K562 (cell line): ENCODE measurements at regions not wholly inside any gene's neighbourhood (a gene's known extent, or its start where the extent isn't known, plus 50 kb on each side); places are given as distances from the start of the nearest gene placed in this dataset.
A peak's percentile ranks its signal among the peaks of the same experiment; 100 is the strongest.

Experiments
- ATAC-seq: fragments of 200-7000 bp; cut with Tn5 transposase; 3 replicates; pipeline ENCODE4 v1.9.1; 2020; ENCODE audit warnings: moderate library complexity
- BruUV-seq: library from RNA; stranded (reverse); fragments of 400-500 nt; replicated peaks from 2 replicates; lab custom pipeline; 2021; lab: Mats Ljungman, UMichigan
- CTCF ChIA-PET: fragments of 300-600 bp; formaldehyde crosslinking; extraction: SDS; loops from one replicate; lab custom pipeline; 2021; ENCODE audit warnings: low intra/inter-chr PET ratio; lab: Yijun Ruan, JAX
- POLR2A ChIA-PET: fragments of 300-600, 350-650 bp; sonication (Branson Sonifier 250); formaldehyde crosslinking; extraction: SDS; loops from one replicate; lab custom pipeline; 2021; ENCODE audit warnings: antibody characterized with exemption, inconsistent platforms; lab: Yijun Ruan, JAX
- DNase-seq, 4 experiments: peaks; one replicate each; pipeline versions ENCODE4 v3.0.0 to v3.0.0-alpha.2; 2011 to 2018; ENCODE audit warnings: low spot score in 3 of 4, mixed read lengths in 3 of 4; ENCODE audit errors: extremely low read depth in 1 of 4
- FAIRE-seq: peaks from 2 replicates; lab custom pipeline; 2011; peaks lifted over from hg19 to GRCh38; lab: Jason Lieb, UNC
- H2AFZ ChIP-seq: 2 replicates; pipeline ENCODE4 v1.6.0; 2011; ENCODE audit warnings: low read depth, low read length, control low read depth, inconsistent platforms
- H3K27ac ChIP-seq: fragments of 200-600 bp; 3 replicates; pipeline ENCODE4 v1.8.0; 2011; ENCODE audit warnings: low read depth, mild to moderate bottlenecking, control low read depth, inconsistent platforms, low read length, moderate library complexity, mixed read lengths; ENCODE audit errors: extremely low read depth
- H3K27me3 ChIP-seq, 2 experiments: fragments of 300-600 bp in 1 of 2; 2 replicates in 1 of 2; 3 replicates in 1 of 2; pipeline versions ENCODE4 v1.6.0 to v1.8.0; 2011; ENCODE audit warnings: inconsistent platforms in 2 of 2, low read length in 2 of 2, mild to moderate bottlenecking in 1 of 2, mixed read lengths in 1 of 2, moderate library complexity in 1 of 2; ENCODE audit not compliant: control insufficient read depth in 2 of 2, insufficient read depth in 2 of 2
- H3K36me3 ChIP-seq: fragments of 300-600 bp; 3 replicates; pipeline ENCODE4 v1.8.0; 2011; ENCODE audit warnings: mild to moderate bottlenecking, low read length, inconsistent platforms; ENCODE audit not compliant: control insufficient read depth, insufficient read depth
- H3K4me1 ChIP-seq, 2 experiments: fragments of 200-600 bp in 1 of 2; replicated peaks in 1 of 2; 2 replicates in 1 of 2; 3 replicates in 1 of 2; pipeline versions ENCODE4 v1.5.1 to v1.8.0; 2011; ENCODE audit warnings: inconsistent platforms in 2 of 2, low read length in 2 of 2, mild to moderate bottlenecking in 1 of 2, mixed read lengths in 1 of 2, moderate library complexity in 1 of 2; ENCODE audit not compliant: control insufficient read depth in 2 of 2, insufficient read depth in 2 of 2
- H3K4me2 ChIP-seq: 2 replicates; pipeline ENCODE4 v1.6.1; 2011; ENCODE audit warnings: low read length, control low read depth, inconsistent platforms, mixed read lengths; ENCODE audit not compliant: insufficient read depth
- H3K4me3 ChIP-seq: fragments of 200-600 bp; sonication (generic), shearing (Covaris generic); 2 replicates; pipeline ENCODE4 v1.5.1; 2016; ENCODE audit warnings: control low read depth, inconsistent platforms
- H3K79me2 ChIP-seq: fragments of 200-600 bp; 3 replicates; pipeline ENCODE4 v1.8.0; 2011; ENCODE audit warnings: low read length, inconsistent platforms; ENCODE audit not compliant: control insufficient read depth, insufficient read depth
- H3K9ac ChIP-seq, 2 experiments: 2 replicates each; pipeline versions ENCODE4 v1.6.0 to v1.6.1; 2011; ENCODE audit warnings: low read depth in 2 of 2, low read length in 2 of 2, control low read depth in 1 of 2, inconsistent platforms in 1 of 2, mild to moderate bottlenecking in 1 of 2, mixed read lengths in 1 of 2; ENCODE audit not compliant: insufficient read depth in 1 of 2
- H3K9me1 ChIP-seq: one replicate; pipeline ENCODE4 v1.6.0; 2011; ENCODE audit warnings: inconsistent platforms, mild to moderate bottlenecking, low read length, moderate library complexity; ENCODE audit not compliant: control insufficient read depth, insufficient read depth
- H3K9me3 ChIP-seq: replicated peaks from 2 replicates; pipeline ENCODE4 v1.5.1; 2011; ENCODE audit warnings: low read depth, low read length, inconsistent platforms; ENCODE audit not compliant: control insufficient read depth, insufficient read depth
- H4K20me1 ChIP-seq: replicated peaks from 2 replicates; pipeline ENCODE4 v1.6.1; 2011; ENCODE audit warnings: low read length, inconsistent platforms, mixed read lengths; ENCODE audit not compliant: control insufficient read depth, insufficient read depth
- BCLAF1 ChIP-seq, 2 experiments: fragments of 450-650 bp in 1 of 2; IDR thresholded peaks; 2 replicates each; pipeline ENCODE4 v1.6.1; 2011 to 2017; ENCODE audit warnings: low read depth in 2 of 2, antibody characterized with exemption in 1 of 2, borderline replicate concordance in 1 of 2, low read length in 1 of 2, mild to moderate bottlenecking in 1 of 2, mixed read lengths in 1 of 2; ENCODE audit not compliant: control insufficient read depth in 1 of 2
- ERF ChIP-seq: fragments of 450-650 bp; formaldehyde crosslinking; IDR thresholded peaks from 2 replicates; pipeline ENCODE4 v1.4.0; 2020; ENCODE audit warnings: mild to moderate bottlenecking, mixed read lengths
- FOS ChIP-seq: IDR thresholded peaks from 3 replicates; pipeline ENCODE4 v1.6.1; 2011; ENCODE audit not compliant: insufficient read length; ENCODE audit errors: extremely low read depth
- GATA2 ChIP-seq: sonication (generic); formaldehyde crosslinking; IDR thresholded peaks from 2 replicates; pipeline ENCODE4 v1.4.0; 2020; ENCODE audit warnings: mild to moderate bottlenecking, missing genetic modification reagents
- MEF2A ChIP-seq: IDR thresholded peaks from 2 replicates; pipeline ENCODE4 v1.6.1; 2011; ENCODE audit warnings: low read depth, mild to moderate bottlenecking, low read length, moderate library complexity; ENCODE audit not compliant: control insufficient read depth
- RERE ChIP-seq: sonication (generic); formaldehyde crosslinking; IDR thresholded peaks from 2 replicates; pipeline ENCODE4 v1.8.0; 2023; ENCODE audit warnings: missing genetic modification reagents, mild to moderate bottlenecking, borderline replicate concordance
- RNF2 ChIP-seq: sonication (generic); IDR thresholded peaks from 2 replicates; pipeline ENCODE4 v1.6.1; 2016
- SAP30 ChIP-seq: fragments of 200-600 bp; sonication (generic); IDR thresholded peaks from 2 replicates; pipeline ENCODE4 v1.6.1; 2012; ENCODE audit warnings: borderline replicate concordance, low read depth, mild to moderate bottlenecking, moderate library complexity, low read length, control low read depth, inconsistent platforms; ENCODE audit not compliant: insufficient read depth, poor library complexity, severe bottlenecking
- SMAD4 ChIP-seq: fragments of 250-450 bp; sonication (Bioruptor Pico); conservative IDR thresholded peaks from 2 replicates; pipeline ENCODE4 v1.8.0; 2021; ENCODE audit warnings: inconsistent platforms, mild to moderate bottlenecking, moderate library complexity
- SPI1 ChIP-seq: IDR thresholded peaks from 2 replicates; pipeline ENCODE4 v1.6.1; 2011; ENCODE audit warnings: low read depth, low read length, control low read depth, borderline replicate concordance
- TEAD2 ChIP-seq: fragments of 450-650 bp; IDR thresholded peaks from 2 replicates; pipeline ENCODE4 v1.6.1; 2016; ENCODE audit warnings: missing genetic modification characterization, control low read depth, missing compliant biosample characterization
- XRCC3 ChIP-seq: fragments of 450-650 bp; IDR thresholded peaks from 2 replicates; pipeline ENCODE4 v1.6.1; 2017; ENCODE audit warnings: mild to moderate bottlenecking, moderate library complexity
- XRCC5 ChIP-seq: fragments of 200-400 bp; formaldehyde crosslinking; IDR thresholded peaks from 2 replicates; pipeline ENCODE4 v1.6.1; 2017; ENCODE audit warnings: low read depth, mild to moderate bottlenecking, low read length
- WGBS: fragments of 100-300 bp; shearing (Covaris generic); methylation state at CpG from one replicate; pipeline ENCODE4 v1.1.6; 2016; ENCODE audit warnings: low coverage, mixed read lengths; ENCODE audit not compliant: insufficient coverage; ENCODE audit errors: missing lambda C conversion rate; 5-methylcytosine and 5-hydroxymethylcytosine counted together
- in situ Hi-C: fragments of 300-500 bp; cut with MboI; formaldehyde crosslinking; loops from 4 replicates; pipeline ENCODE4 v1.15.0; 2018; ENCODE audit warnings: inconsistent platforms, mixed read lengths
- intact Hi-C: fragments of 100-400 bp; cut with micrococcal nuclease; formaldehyde crosslinking; loops from 2 replicates; pipeline ENCODE4 v1.14.2; 2022

DNA sequence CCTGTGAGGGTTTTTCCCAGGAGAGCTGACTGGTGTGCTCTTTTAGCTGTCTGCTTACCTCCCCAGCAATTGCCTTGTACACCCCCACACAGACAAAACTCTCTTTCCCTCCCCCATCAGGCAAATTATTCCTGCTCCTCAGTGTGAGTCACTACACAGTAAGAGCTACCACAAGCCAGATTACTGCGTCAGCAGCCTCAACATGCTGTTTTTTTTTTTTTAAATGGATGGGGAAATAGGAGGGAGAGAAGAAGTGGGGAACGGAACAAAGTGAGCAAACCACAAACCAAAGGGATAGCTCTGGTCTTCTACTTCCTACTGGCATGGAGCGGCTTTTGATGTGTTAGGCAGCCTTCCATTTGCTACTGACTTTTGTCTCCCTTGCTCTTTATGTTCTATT is 107.5 kb upstream of the ACSL4 start:
- Histone ChIP-seq H2AFZ (peak overlapping the region; percentile 81), H3K4me2 (peak overlapping the region; percentile 71), H3K4me1 (peaks cover 0 to 31% of the 10 kb centered on the region in 2 experiments; a peak in 3 of 5 replicates), H3K36me3 (no peaks in the 10 kb centered on the region), H3K9ac (peak overlapping the region in 1 of 2 experiments; percentile 64; a peak in 3 of 4 replicates), H3K79me2 (no peaks in the 10 kb centered on the region), H3K4me3 (no peak overlapping the region), H4K20me1 (no peaks in the 10 kb centered on the region), H3K9me3 (no peaks in the 10 kb centered on the region), H3K27ac (peak overlapping the region; percentile 75), H3K27me3 (no peaks in the 10 kb centered on the region), H3K9me1 (no peaks in the 10 kb centered on the region)
- ATAC-seq (peak; percentile 83), DNase-seq (peak; percentile 47 to 82 (median 60)), FAIRE-seq (peak; percentile 94)
- CTCF ChIA-PET, result interaction anchor here (0.5 kb wide), 1 partner anchor 10 kb away, joined by 3 read pairs; no protein-coding TSS in a partner anchor
- POLR2A ChIA-PET, result no interaction called here
- in situ Hi-C loops, result no loop called here
- no TSS peak for BruUV-seq
- intact Hi-C loops, result loop anchor here (1.0 to 5.0 kb wide), 3 partner anchors 58 to 127 kb away; partner anchors contain the start of gene ACSL4
- 18% methylated on average over 2 of the region's 3 CpGs for WGBS
- TF ChIP-seq RERE (no peak), ERF (CRISPR knock-in tag) (no peak), XRCC3 (no peak), RNF2 (peak; percentile 76), MEF2A (no peak), GATA2 (CRISPR knock-in tag) (no peak), SMAD4 (CRISPR knock-in tag) (peak; percentile 65; the same call in 1 of the 2 replicates), SAP30 (no peak), TEAD2 (no peak), XRCC5 (0 out of 2 replicates have a peak, but pooled peaks have one; percentile 3), BCLAF1 (IDR thresholded peaks at IDR 0.05; ENCODE audit: borderline replicate concordance in 1 of 2, control insufficient read depth in 1 of 2, low read depth in 2 of 2, low read length in 1 of 2) (no peak), SPI1 (0 out of 2 replicates have a peak, but pooled peaks have one; percentile 13), FOS (peak; percentile 29)
